Peyer's patch (tissue), 4 donors: ENCODE measurements at regions not wholly inside any gene's neighbourhood (a gene's known extent, or its start where the extent isn't known, plus 50 kb on each side); places are given as distances from the start of the nearest gene placed in this dataset.

Source experiments
- CTCF ChIP-seq, 6 experiments: fragments of 450-650 bp in 4 of 6; fragments of 200-600 bp in 2 of 6; sonication (generic) in 1 of 6; IDR thresholded peaks; one replicate each; pipeline ENCODE4 v1.5.1; 2017 to 2019; ENCODE audit warnings: antibody characterized with exemption in 6 of 6, mild to moderate bottlenecking in 3 of 6, moderate library complexity in 1 of 6
- POLR2A ChIP-seq, 2 donors: fragments of 450-650 bp; IDR thresholded peaks; one replicate each; pipeline ENCODE4 v1.5.1; 2017; ENCODE audit warnings: antibody characterized with exemption in 2 of 2, mild to moderate bottlenecking in 2 of 2, moderate library complexity in 2 of 2

GRCh38 chr2:217616936-217617335, 385.9 kb downstream of the TNS1 start:
- TF ChIP-seq CTCF (IDR thresholded peaks at IDR 0.05) (no peak), POLR2A (IDR thresholded peaks at IDR 0.05) (no peak)
